ENCODE measurements at regions not wholly inside any gene's neighbourhood (a gene's known extent, or its start where the extent isn't known, plus 50 kb on each side); places are given as distances from the start of the nearest gene placed in this dataset.

DNA sequence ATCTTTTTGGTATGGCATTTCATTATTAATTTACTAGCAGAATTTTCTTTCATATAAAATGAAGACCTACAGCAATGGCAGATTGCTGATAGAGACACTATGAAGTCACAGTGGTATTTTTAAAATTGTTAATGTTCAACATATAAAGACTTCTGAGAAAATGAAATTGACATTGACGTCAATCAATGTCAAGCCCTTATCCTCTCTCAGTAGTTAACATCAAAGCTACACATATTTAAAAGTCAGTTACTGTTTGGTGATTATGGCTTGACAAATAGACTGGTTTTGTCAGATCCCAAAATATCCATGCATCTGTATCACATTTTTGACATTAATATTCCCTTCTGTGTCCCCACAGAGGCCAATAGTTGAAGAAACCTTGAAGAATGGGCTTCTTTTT, 1069.1 kb upstream of the SEL1L start:
- TF ChIP-seq POLR2A (IDR thresholded peaks at IDR 0.05; ENCODE audit: low read depth, low read length) (no peak), TAF1 (IDR thresholded peaks at IDR 0.05; ENCODE audit: borderline replicate concordance, low read depth, low read length) (no peak), POLR2AphosphoS5 (IDR thresholded peaks at IDR 0.05; ENCODE audit: low read depth, low read length) (no peak)
